OCI-LY3 (cell line): ENCODE measurements at regions not wholly inside any gene's neighbourhood (a gene's known extent, or its start where the extent isn't known, plus 50 kb on each side); places are given as distances from the start of the nearest gene placed in this dataset.

Experiments used
- H2AFZ ChIP-seq: fragments of 200-600, 300-600 bp; shearing (Covaris generic); 2 replicates; pipeline ENCODE4 v1.6.0; 2014; ENCODE audit warnings: antibody characterized with exemption, low read depth, low read length
- H3K27ac ChIP-seq: fragments of 200-600, 300-600 bp; sonication (generic); 2 replicates; pipeline ENCODE4 v1.5.1; 2014; ENCODE audit warnings: mild to moderate bottlenecking, low read length, moderate library complexity, mixed read lengths
- H3K27me3 ChIP-seq: fragments of 200-600, 300-600 bp; sonication (generic); 2 replicates; pipeline ENCODE4 v1.6.1; 2014; ENCODE audit warnings: low read depth, low read length, mixed read lengths
- H3K36me3 ChIP-seq: fragments of 200-600, 300-600 bp; sonication (generic); replicated peaks from 2 replicates; pipeline ENCODE3; 2014; ENCODE audit warnings: low read depth, low read length, mixed read lengths
- H3K4me1 ChIP-seq: fragments of 300-600, 200-600 bp; sonication (generic); 2 replicates; pipeline ENCODE4 v1.6.1; 2014; ENCODE audit warnings: low read length, mixed read lengths
- H3K4me2 ChIP-seq: fragments of 200-600, 300-600 bp; sonication (generic); 2 replicates; pipeline ENCODE4 v1.6.1; 2014; ENCODE audit warnings: low read length, mixed read lengths
- H3K4me3 ChIP-seq: fragments of 300-600, 200-600 bp; sonication (generic); 2 replicates; pipeline ENCODE4 v1.5.1; 2014; ENCODE audit warnings: antibody characterized with exemption, mild to moderate bottlenecking, low read length, moderate library complexity
- H3K79me2 ChIP-seq: fragments of 300-600, 200-600 bp; shearing (Covaris generic); 2 replicates; pipeline ENCODE4 v1.6.1; 2014; ENCODE audit warnings: mild to moderate bottlenecking, low read length, mixed read lengths
- H3K9ac ChIP-seq: fragments of 300-600, 200-600 bp; shearing (Covaris generic); 2 replicates; pipeline ENCODE4 v1.6.0; 2014; ENCODE audit warnings: mild to moderate bottlenecking, low read length, moderate library complexity
- H3K9me3 ChIP-seq: fragments of 200-600, 300-600 bp; shearing (Covaris generic); 2 replicates; pipeline ENCODE4 v1.6.1; 2014; ENCODE audit warnings: low read length, mixed read lengths; ENCODE audit not compliant: insufficient read depth
- H4K20me1 ChIP-seq: fragments of 200-600, 300-600 bp; sonication (generic); 2 replicates; pipeline ENCODE4 v1.6.1; 2016; ENCODE audit warnings: low read length, mixed read lengths; ENCODE audit not compliant: insufficient read depth
- EZH2phosphoT487 ChIP-seq: fragments of 200-600 bp; shearing (Covaris generic); IDR thresholded peaks from 2 replicates; pipeline ENCODE4 v1.6.1; 2018; ENCODE audit warnings: antibody characterized with exemption, mixed run types, low read depth
- TF ChIP-seq, protein P1 (sequence below): fragments of 200-600, 300-600 bp; sonication (generic); IDR thresholded peaks from 2 replicates; pipeline ENCODE4 v1.5.1; 2014; ENCODE audit warnings: antibody characterized with exemption, low read length, low read depth

GRCh38 chr12:97061171-97061570 lies 154.1 kb downstream of the NEDD1 start:
- no peaks in the 10 kb centered on the region; the same call in 1 of the 2 replicates for H3K27me3 ChIP-seq
- no peak overlapping the region for H3K4me2 ChIP-seq
- no peaks in the 10 kb centered on the region for H3K9me3 ChIP-seq
- H4K20me1 ChIP-seq, result no peaks in the 10 kb centered on the region
- no peak overlapping the region for H3K9ac ChIP-seq
- no peaks in the 10 kb centered on the region for H3K4me1 ChIP-seq
- H3K79me2 ChIP-seq, result no peaks in the 10 kb centered on the region
- no peak overlapping the region for H2AFZ ChIP-seq
- no peaks in the 10 kb centered on the region for H3K36me3 ChIP-seq
- H3K4me3 ChIP-seq, result no peak overlapping the region
- no peak overlapping the region for H3K27ac ChIP-seq
- TF ChIP-seq, protein P1, sequence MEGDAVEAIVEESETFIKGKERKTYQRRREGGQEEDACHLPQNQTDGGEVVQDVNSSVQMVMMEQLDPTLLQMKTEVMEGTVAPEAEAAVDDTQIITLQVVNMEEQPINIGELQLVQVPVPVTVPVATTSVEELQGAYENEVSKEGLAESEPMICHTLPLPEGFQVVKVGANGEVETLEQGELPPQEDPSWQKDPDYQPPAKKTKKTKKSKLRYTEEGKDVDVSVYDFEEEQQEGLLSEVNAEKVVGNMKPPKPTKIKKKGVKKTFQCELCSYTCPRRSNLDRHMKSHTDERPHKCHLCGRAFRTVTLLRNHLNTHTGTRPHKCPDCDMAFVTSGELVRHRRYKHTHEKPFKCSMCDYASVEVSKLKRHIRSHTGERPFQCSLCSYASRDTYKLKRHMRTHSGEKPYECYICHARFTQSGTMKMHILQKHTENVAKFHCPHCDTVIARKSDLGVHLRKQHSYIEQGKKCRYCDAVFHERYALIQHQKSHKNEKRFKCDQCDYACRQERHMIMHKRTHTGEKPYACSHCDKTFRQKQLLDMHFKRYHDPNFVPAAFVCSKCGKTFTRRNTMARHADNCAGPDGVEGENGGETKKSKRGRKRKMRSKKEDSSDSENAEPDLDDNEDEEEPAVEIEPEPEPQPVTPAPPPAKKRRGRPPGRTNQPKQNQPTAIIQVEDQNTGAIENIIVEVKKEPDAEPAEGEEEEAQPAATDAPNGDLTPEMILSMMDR, result no peak
- no peak for TF ChIP-seq EZH2phosphoT487

DNA sequence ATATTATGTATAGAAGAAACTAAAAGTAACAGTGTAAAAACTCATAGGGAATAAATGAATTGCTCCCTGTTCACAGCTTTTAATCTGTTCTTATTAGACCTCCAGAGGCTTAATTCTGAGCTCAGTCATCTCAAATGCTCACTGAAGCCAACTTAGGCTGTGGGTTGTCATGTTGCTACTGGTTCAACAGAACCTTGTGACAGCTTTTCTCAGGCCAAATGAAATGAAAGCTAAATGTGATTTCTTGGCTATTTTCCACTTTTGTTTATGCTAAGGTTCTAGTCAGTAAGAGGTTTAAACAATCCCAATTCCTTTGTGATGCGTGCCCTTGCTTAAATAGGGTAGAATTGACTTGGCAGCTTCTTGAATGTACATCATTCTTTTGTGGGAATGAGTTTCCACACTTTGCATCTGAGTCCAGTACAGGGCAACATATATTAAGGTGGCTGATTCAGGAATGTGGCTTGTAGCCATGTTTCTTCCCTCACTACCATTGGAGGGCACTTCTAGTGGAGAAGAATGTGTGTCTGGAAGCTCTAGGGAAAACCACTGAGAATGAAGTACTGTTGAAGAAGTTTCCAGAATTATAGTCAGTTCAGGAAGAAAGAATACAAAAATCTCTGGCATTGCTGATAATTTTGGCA lies 156.4 kb downstream of the NEDD1 start:
- Histone ChIP-seq H3K36me3 (no peaks in the 10 kb centered on the region), H3K4me3 (no peak overlapping the region), H4K20me1 (no peaks in the 10 kb centered on the region), H3K27ac (no peak overlapping the region), H3K9ac (no peak overlapping the region), H3K27me3 (no peaks in the 10 kb centered on the region; the same call in 1 of the 2 replicates), H3K4me1 (no peaks in the 10 kb centered on the region), H2AFZ (no peak overlapping the region), H3K9me3 (no peaks in the 10 kb centered on the region), H3K79me2 (no peaks in the 10 kb centered on the region), H3K4me2 (no peak overlapping the region)
- TF ChIP-seq EZH2phosphoT487, result no peak
- TF ChIP-seq, protein P1, result no peak

GRCh38 chr12:97075161-97075933 lies 168.3 kb downstream of the NEDD1 start:
- no peak overlapping the region for H3K4me3 ChIP-seq

More at GRCh38 chr12:97075161-97075933, 168.3 kb downstream of the NEDD1 start:
- H3K9me3 ChIP-seq, result no peaks in the 10 kb centered on the region
- no peaks in the 10 kb centered on the region for H4K20me1 ChIP-seq
- H3K4me2 ChIP-seq, result no peak overlapping the region
- no peak overlapping the region for H2AFZ ChIP-seq
- no peak overlapping the region for H3K27ac ChIP-seq
- no peaks in the 10 kb centered on the region for H3K79me2 ChIP-seq
- TF ChIP-seq EZH2phosphoT487, result no peak
- TF ChIP-seq, protein P1, result no peak
- no peaks in the 10 kb centered on the region; the same call in 1 of the 2 replicates for H3K4me1 ChIP-seq
- no peaks in the 10 kb centered on the region for H3K27me3 ChIP-seq
- H3K9ac ChIP-seq, result no peak overlapping the region
- H3K36me3 ChIP-seq, result no peaks in the 10 kb centered on the region
